Psoas muscle (tissue), 7 donors: ENCODE measurements at regions not wholly inside any gene's neighbourhood (a gene's known extent, or its start where the extent isn't known, plus 50 kb on each side); places are given as distances from the start of the nearest gene placed in this dataset.
A peak's percentile ranks its signal among the peaks of the same experiment; 100 is the strongest.

Experiments used
- ATAC-seq, 4 donors: fragments of 200-7000 bp; cut with Tn5 transposase; one replicate each; pipeline ENCODE4 v1.9.1; 2020; ENCODE audit warnings: moderate library complexity in 3 of 4, mild to moderate bottlenecking in 2 of 4
- DNase-seq, 2 donors: peaks; one replicate each; pipeline ENCODE4 v3.0.0-alpha.2; 2020
- H3K27ac ChIP-seq: fragments of 200-600 bp; one replicate; pipeline ENCODE4 v1.8.0; 2022
- H3K27me3 ChIP-seq, 3 donors: fragments of 200-600 bp in 1 of 3; one replicate each; pipeline versions ENCODE4 v1.6.1 to v1.8.0; 2013 to 2022; ENCODE audit warnings: low read length in 2 of 3, mild to moderate bottlenecking in 2 of 3, moderate library complexity in 1 of 3; ENCODE audit not compliant: insufficient read depth in 3 of 3
- H3K36me3 ChIP-seq, 2 donors: fragments of 200-600 bp in 1 of 2; one replicate each; pipeline versions ENCODE4 v1.6.1 to v1.8.0; 2013 to 2022; ENCODE audit warnings: low read depth in 1 of 2, mild to moderate bottlenecking in 1 of 2, moderate library complexity in 1 of 2; ENCODE audit not compliant: insufficient read depth in 1 of 2
- H3K4me1 ChIP-seq: fragments of 200-600 bp; one replicate; pipeline ENCODE4 v1.8.0; 2022
- H3K4me3 ChIP-seq: fragments of 200-600 bp; one replicate; pipeline ENCODE4 v1.8.0; 2022; ENCODE audit warnings: mild to moderate bottlenecking
- H3K9me3 ChIP-seq: fragments of 200-600 bp; one replicate; pipeline ENCODE4 v1.8.0; 2022
- WGBS, 3 donors: extraction: QIAGEN DNeasy Blood & Tissue Kit; methylation state at CpG; one replicate each; pipeline versions ENCODE4 v1.1.6 to v1.1.7; 2013; 5-methylcytosine and 5-hydroxymethylcytosine counted together
- intact Hi-C, 2 donors: fragments of 100-400 bp; cut with DNase I; formaldehyde crosslinking; loops; one replicate each; pipeline versions ENCODE4 v1.11.0 to v1.14.2; 2022
- TF ChIP-seq, protein P1 (sequence below): fragments of 200-600 bp; IDR thresholded peaks from one replicate; pipeline ENCODE4 v1.8.0; 2022; ENCODE audit warnings: antibody characterized with exemption
- donor health status: healthy with polysubstance abuse.
- donor health status: DM: no; HTN: no; CAD: no; lungs with moderate emphysema.
- donor health status: Bipolar disorder and iron deficiency.
- donor health status: healthy.
- donor health status: DM: yes; HTN: yes; CAD: no.
- donor health status: DM: no; HTN: no; CAD: no.
- donor health status: DM: yes; HTN: yes; CAD: no.

DNA sequence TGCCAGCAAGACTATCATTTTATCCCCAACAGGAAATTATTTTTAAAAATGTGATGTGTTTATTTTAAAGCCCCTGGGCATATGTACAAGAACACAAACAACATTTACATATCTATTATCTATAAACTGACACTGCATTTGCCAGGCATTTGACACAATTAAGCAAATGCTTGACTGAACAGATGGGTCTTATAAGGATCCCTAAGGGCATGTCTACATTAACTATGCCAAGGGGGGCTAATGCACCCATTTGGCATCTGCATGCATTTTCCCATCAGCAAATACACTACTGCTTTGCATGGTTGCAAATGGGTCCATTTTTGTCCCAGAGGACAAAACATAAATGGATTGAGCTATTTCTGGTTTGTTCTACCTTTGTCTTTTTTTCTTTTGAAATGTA is 884.8 kb upstream of the B3GALT2 start:
- DNase-seq (no peak), ATAC-seq (no peak)
- H3K27me3 ChIP-seq: no peaks in the 10 kb centered on the region
- intact Hi-C loops: no loop called here
- H3K9me3 ChIP-seq: no peaks in the 10 kb centered on the region
- H3K27ac ChIP-seq: no peak overlapping the region
- no peaks in the 10 kb centered on the region for H3K4me1 ChIP-seq
- TF ChIP-seq, protein P1, sequence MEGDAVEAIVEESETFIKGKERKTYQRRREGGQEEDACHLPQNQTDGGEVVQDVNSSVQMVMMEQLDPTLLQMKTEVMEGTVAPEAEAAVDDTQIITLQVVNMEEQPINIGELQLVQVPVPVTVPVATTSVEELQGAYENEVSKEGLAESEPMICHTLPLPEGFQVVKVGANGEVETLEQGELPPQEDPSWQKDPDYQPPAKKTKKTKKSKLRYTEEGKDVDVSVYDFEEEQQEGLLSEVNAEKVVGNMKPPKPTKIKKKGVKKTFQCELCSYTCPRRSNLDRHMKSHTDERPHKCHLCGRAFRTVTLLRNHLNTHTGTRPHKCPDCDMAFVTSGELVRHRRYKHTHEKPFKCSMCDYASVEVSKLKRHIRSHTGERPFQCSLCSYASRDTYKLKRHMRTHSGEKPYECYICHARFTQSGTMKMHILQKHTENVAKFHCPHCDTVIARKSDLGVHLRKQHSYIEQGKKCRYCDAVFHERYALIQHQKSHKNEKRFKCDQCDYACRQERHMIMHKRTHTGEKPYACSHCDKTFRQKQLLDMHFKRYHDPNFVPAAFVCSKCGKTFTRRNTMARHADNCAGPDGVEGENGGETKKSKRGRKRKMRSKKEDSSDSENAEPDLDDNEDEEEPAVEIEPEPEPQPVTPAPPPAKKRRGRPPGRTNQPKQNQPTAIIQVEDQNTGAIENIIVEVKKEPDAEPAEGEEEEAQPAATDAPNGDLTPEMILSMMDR: no peak
- no peaks in the 10 kb centered on the region for H3K36me3 ChIP-seq
- H3K4me3 ChIP-seq: no peak overlapping the region

- H3K9me3 ChIP-seq: no peaks in the 10 kb centered on the region
- 35 to 48% (median 37%) methylated on average over 1 of the region's 1 CpG for WGBS, 3 donors
These were observed 883.4 kb upstream of the B3GALT2 start for GRCh38 chr1:194069831-194070218.

GRCh38 chr1:194069168-194069830 is 882.9 kb upstream of the B3GALT2 start:
- no peak for ATAC-seq
- WGBS, 3 donors: 28 to 53% (median 32%) methylated on average over 7 of the region's 7 CpGs

More at GRCh38 chr1:194069831-194070218, 883.4 kb upstream of the B3GALT2 start:
- Histone ChIP-seq H3K36me3 (no peaks in the 10 kb centered on the region), H3K4me1 (no peaks in the 10 kb centered on the region), H3K4me3 (no peak overlapping the region), H3K27ac (no peak overlapping the region), H3K27me3 (no peaks in the 10 kb centered on the region)
- no peak for ATAC-seq
- intact Hi-C loops: no loop called here
- TF ChIP-seq, protein P1: no peak
- DNase-seq: no peak

GRCh38 chr1:194068446-194069167 is 882.2 kb upstream of the B3GALT2 start:
- intact Hi-C loops: no loop called here
- Histone ChIP-seq H3K27me3 (no peaks in the 10 kb centered on the region), H3K27ac (no peak overlapping the region), H3K36me3 (no peaks in the 10 kb centered on the region), H3K9me3 (no peaks in the 10 kb centered on the region), H3K4me1 (no peaks in the 10 kb centered on the region), H3K4me3 (no peak overlapping the region)
- TF ChIP-seq, protein P1: no peak
- 28 to 50% (median 34%) methylated on average over 5 of the region's 5 CpGs for WGBS, 3 donors
- no peak for ATAC-seq
- no peak for DNase-seq

More at GRCh38 chr1:194069168-194069830, 882.9 kb upstream of the B3GALT2 start:
- Histone ChIP-seq H3K9me3 (no peaks in the 10 kb centered on the region), H3K4me1 (no peaks in the 10 kb centered on the region), H3K27ac (no peak overlapping the region), H3K36me3 (no peaks in the 10 kb centered on the region), H3K4me3 (no peak overlapping the region), H3K27me3 (no peaks in the 10 kb centered on the region)
- TF ChIP-seq, protein P1: no peak
- DNase-seq: peak in 1 of 2 donors; percentile 9
- intact Hi-C loops: no loop called here
